Uterus (tissue), 2 donors: ENCODE measurements at regions not wholly inside any gene's neighbourhood (a gene's known extent, or its start where the extent isn't known, plus 50 kb on each side); places are given as distances from the start of the nearest gene placed in this dataset.

Experiments
- CTCF ChIP-seq, 4 experiments: fragments of 200-600 bp in 2 of 4; fragments of 450-650 bp in 2 of 4; sonication (generic) in 2 of 4; IDR thresholded peaks; one replicate each; pipeline ENCODE4 v1.5.1; 2016 to 2019; ENCODE audit warnings: antibody characterized with exemption in 4 of 4, mild to moderate bottlenecking in 2 of 4, moderate library complexity in 1 of 4
- POLR2A ChIP-seq, 2 donors: fragments of 450-650 bp; IDR thresholded peaks; one replicate each; pipeline ENCODE4 v1.6.1; 2016; ENCODE audit warnings: antibody characterized with exemption in 2 of 2, mild to moderate bottlenecking in 1 of 2, moderate library complexity in 1 of 2

- TF ChIP-seq CTCF (IDR thresholded peaks at IDR 0.05) (no peak), POLR2A (IDR thresholded peaks at IDR 0.05) (no peak)
Observed at GRCh38 chr18:56146565-56146964, 491.8 kb downstream of the TXNL1 start.
